ENCODE measurements at regions not wholly inside any gene's neighbourhood (a gene's known extent, or its start where the extent isn't known, plus 50 kb on each side); places are given as distances from the start of the nearest gene placed in this dataset.

GRCh38 chr1:198947456-198947855 lies 308.6 kb downstream of the PTPRC start:
- no peak overlapping the region for H3K27ac ChIP-seq (ENCODE audit: low read length)
- TF ChIP-seq CTCF (IDR thresholded peaks at IDR 0.05; ENCODE audit: borderline replicate concordance, extremely low read depth, low read length, poor library complexity, severe bottlenecking) (no peak), EZH2 (IDR thresholded peaks at IDR 0.05; ENCODE audit: borderline replicate concordance, low read depth, low read length, severe bottlenecking) (no peak)
- peaks cover 26% of the 10 kb centered on the region for H3K36me3 ChIP-seq (ENCODE audit: insufficient read depth, low read length)
- DNase-seq (no peak), ATAC-seq (ENCODE audit: insufficient read depth, low read depth) (no peak)
- no peak overlapping the region for H3K4me2 ChIP-seq (ENCODE audit: insufficient read depth, low read length)
- H3K79me2 ChIP-seq (ENCODE audit: insufficient read depth, low read length), result peaks cover 99% of the 10 kb centered on the region
- no peaks in the 10 kb centered on the region for H3K27me3 ChIP-seq (ENCODE audit: insufficient read depth, low read length, poor library complexity)
- H2AFZ ChIP-seq (ENCODE audit: low read depth, low read length), result no peak overlapping the region
- no peaks in the 10 kb centered on the region for H3K9me3 ChIP-seq (ENCODE audit: insufficient read depth, low read length, severe bottlenecking)
- no peak overlapping the region for H3K9ac ChIP-seq (ENCODE audit: low read depth, low read length)
- H3K4me1 ChIP-seq (ENCODE audit: insufficient read depth, low read length), result peaks cover 23% of the 10 kb centered on the region
- no peak overlapping the region for H3K4me3 ChIP-seq (ENCODE audit: low read depth in 1 of 2, low read length in 2 of 2)
- no peaks in the 10 kb centered on the region for H4K20me1 ChIP-seq (ENCODE audit: insufficient read depth, low read length)

- H3K36me3 ChIP-seq (ENCODE audit: insufficient read depth, low read length), result peaks cover 23% of the 10 kb centered on the region
- no peaks in the 10 kb centered on the region for H3K27me3 ChIP-seq (ENCODE audit: insufficient read depth, low read length, poor library complexity)
- H3K79me2 ChIP-seq (ENCODE audit: insufficient read depth, low read length), result peaks cover 99% of the 10 kb centered on the region
- no peak overlapping the region for H3K9ac ChIP-seq (ENCODE audit: low read depth, low read length)
- H4K20me1 ChIP-seq (ENCODE audit: insufficient read depth, low read length), result no peaks in the 10 kb centered on the region
- H3K4me3 ChIP-seq (ENCODE audit: low read depth in 1 of 2, low read length in 2 of 2), result no peak overlapping the region
- H3K4me2 ChIP-seq (ENCODE audit: insufficient read depth, low read length), result no peak overlapping the region
- TF ChIP-seq CTCF (IDR thresholded peaks at IDR 0.05; ENCODE audit: borderline replicate concordance, extremely low read depth, low read length, poor library complexity, severe bottlenecking), result no peak
- no peak for TF ChIP-seq EZH2 (IDR thresholded peaks at IDR 0.05; ENCODE audit: borderline replicate concordance, low read depth, low read length, severe bottlenecking)
- DNase-seq, result no peak
- H3K27ac ChIP-seq (ENCODE audit: low read length), result no peak overlapping the region
- peaks cover 19% of the 10 kb centered on the region for H3K4me1 ChIP-seq (ENCODE audit: insufficient read depth, low read length)
- H3K9me3 ChIP-seq (ENCODE audit: insufficient read depth, low read length, severe bottlenecking), result no peaks in the 10 kb centered on the region
- no peak overlapping the region for H2AFZ ChIP-seq (ENCODE audit: low read depth, low read length)
- ATAC-seq (ENCODE audit: insufficient read depth, low read depth), result no peak
These were observed 310.2 kb downstream of the PTPRC start for GRCh38 chr1:198948895-198949659.

- H3K79me2 ChIP-seq (ENCODE audit: insufficient read depth, low read length), result peaks cover 99% of the 10 kb centered on the region
- TF ChIP-seq CTCF (IDR thresholded peaks at IDR 0.05; ENCODE audit: borderline replicate concordance, extremely low read depth, low read length, poor library complexity, severe bottlenecking), result no peak
- no peak for TF ChIP-seq EZH2 (IDR thresholded peaks at IDR 0.05; ENCODE audit: borderline replicate concordance, low read depth, low read length, severe bottlenecking)
- no peaks in the 10 kb centered on the region for H4K20me1 ChIP-seq (ENCODE audit: insufficient read depth, low read length)
- no peak overlapping the region for H3K4me3 ChIP-seq (ENCODE audit: low read depth in 1 of 2, low read length in 2 of 2)
- peaks cover 21% of the 10 kb centered on the region for H3K4me1 ChIP-seq (ENCODE audit: insufficient read depth, low read length)
- 0 out of 2 replicates have a peak overlapping the region, but pooled peaks have one; percentile 11 for H3K27ac ChIP-seq (ENCODE audit: low read length)
- no peaks in the 10 kb centered on the region for H3K27me3 ChIP-seq (ENCODE audit: insufficient read depth, low read length, poor library complexity)
- ATAC-seq (ENCODE audit: insufficient read depth, low read depth) (no peak), DNase-seq (no peak)
- H3K36me3 ChIP-seq (ENCODE audit: insufficient read depth, low read length), result peaks cover 23% of the 10 kb centered on the region
- H3K4me2 ChIP-seq (ENCODE audit: insufficient read depth, low read length), result no peak overlapping the region
- peaks cover 2% of the 10 kb centered on the region for H3K9me3 ChIP-seq (ENCODE audit: insufficient read depth, low read length, severe bottlenecking)
- no peak overlapping the region for H2AFZ ChIP-seq (ENCODE audit: low read depth, low read length)
- H3K9ac ChIP-seq (ENCODE audit: low read depth, low read length), result no peak overlapping the region
These were observed 311.2 kb downstream of the PTPRC start for GRCh38 chr1:198950036-198950435.

Measured in DND-41 (cell line).